KOPT-K1 (cell line): ENCODE measurements at regions not wholly inside any gene's neighbourhood (a gene's known extent, or its start where the extent isn't known, plus 50 kb on each side); places are given as distances from the start of the nearest gene placed in this dataset.
A peak's percentile ranks its signal among the peaks of the same experiment; 100 is the strongest.
"Not testable (repeated sequence)": the region's sequence is repeated elsewhere in the genome, so short reads cannot be mapped to it uniquely, and the experiment has no call there.

ENCODE experiments used
- H3K27ac ChIP-seq: fragments of 200-600 bp; sonication (generic); 2 replicates; pipeline ENCODE4 v1.5.1; 2016; ENCODE audit warnings: antibody characterized with exemption, mild to moderate bottlenecking, low read depth, low read length; ENCODE audit not compliant: poor library complexity, severe bottlenecking
- H3K36me3 ChIP-seq: fragments of 200-600 bp; sonication (generic); 2 replicates; pipeline ENCODE4 v1.5.1; 2017; ENCODE audit warnings: antibody characterized with exemption, mild to moderate bottlenecking, low read length, moderate library complexity; ENCODE audit not compliant: insufficient read depth
- H3K9me3 ChIP-seq: fragments of 200-600 bp; sonication (generic); 2 replicates; pipeline ENCODE4 v1.5.1; 2017; ENCODE audit warnings: antibody characterized with exemption, low read length, mild to moderate bottlenecking; ENCODE audit not compliant: insufficient read depth, poor library complexity, severe bottlenecking

GRCh38 chr14:53367644-53368026 lies 214.5 kb upstream of the DDHD1 start:
- H3K9me3 ChIP-seq: peaks cover 10% of the 10 kb centered on the region
- H3K27ac ChIP-seq: no peak overlapping the region
- H3K36me3 ChIP-seq: peaks cover 6% of the 10 kb centered on the region; the same call in 1 of the 2 replicates

- Histone ChIP-seq H3K27ac (no peak overlapping the region), H3K9me3 (peaks cover 30% of the 10 kb centered on the region), H3K36me3 (peaks cover 12% of the 10 kb centered on the region)
Observed at GRCh38 chr14:53365486-53366130, 212.5 kb upstream of the DDHD1 start.

GRCh38 chr14:53362916-53363315 lies 209.8 kb upstream of the DDHD1 start:
- H3K27ac ChIP-seq: not testable (repeated sequence)
- peaks cover 22% of the 10 kb centered on the region; the same call in 1 of the 2 replicates for H3K36me3 ChIP-seq
- H3K9me3 ChIP-seq: peaks cover 45% of the 10 kb centered on the region

- peaks cover 22% of the 10 kb centered on the region; the same call in 1 of the 2 replicates for H3K36me3 ChIP-seq
- H3K9me3 ChIP-seq: peaks cover 45% of the 10 kb centered on the region
- no peak overlapping the region for H3K27ac ChIP-seq
Observed at GRCh38 chr14:53360829-53361228, 207.7 kb upstream of the DDHD1 start.

- Histone ChIP-seq H3K9me3 (peaks cover 41% of the 10 kb centered on the region), H3K27ac (no peak overlapping the region), H3K36me3 (peaks cover 27% of the 10 kb centered on the region)
Observed at GRCh38 chr14:53358166-53358565, 205.0 kb upstream of the DDHD1 start.

GRCh38 chr14:53356361-53357150 lies 203.4 kb upstream of the DDHD1 start:
- peaks cover 25% of the 10 kb centered on the region for H3K9me3 ChIP-seq
- H3K27ac ChIP-seq: no peak overlapping the region
- peaks cover 29% of the 10 kb centered on the region for H3K36me3 ChIP-seq

GRCh38 chr14:53355581-53356112 lies 202.5 kb upstream of the DDHD1 start:
- H3K9me3 ChIP-seq: peaks cover 16% of the 10 kb centered on the region
- H3K36me3 ChIP-seq: peaks cover 27% of the 10 kb centered on the region
- peak overlapping the region; percentile 3 for H3K27ac ChIP-seq

GRCh38 chr14:53354336-53354735 lies 201.2 kb upstream of the DDHD1 start:
- Histone ChIP-seq H3K27ac (no peak overlapping the region), H3K36me3 (peaks cover 17% of the 10 kb centered on the region), H3K9me3 (peaks cover 3% of the 10 kb centered on the region)

- Histone ChIP-seq H3K9me3 (no peaks in the 10 kb centered on the region), H3K27ac (no peak overlapping the region), H3K36me3 (peaks cover 14% of the 10 kb centered on the region)
Observed at GRCh38 chr14:53350866-53351265, 197.7 kb upstream of the DDHD1 start.

GRCh38 chr14:53350429-53350828 lies 197.3 kb upstream of the DDHD1 start:
- no peak overlapping the region for H3K27ac ChIP-seq
- H3K36me3 ChIP-seq: peaks cover 14% of the 10 kb centered on the region
- no peaks in the 10 kb centered on the region for H3K9me3 ChIP-seq

- H3K9me3 ChIP-seq: no peaks in the 10 kb centered on the region
- peaks cover 3% of the 10 kb centered on the region; the same call in 1 of the 2 replicates for H3K36me3 ChIP-seq
- H3K27ac ChIP-seq: no peak overlapping the region
Observed at GRCh38 chr14:53346988-53347387, 193.9 kb upstream of the DDHD1 start.

GRCh38 chr14:53341324-53341723 lies 188.2 kb upstream of the DDHD1 start:
- Histone ChIP-seq H3K36me3 (no peaks in the 10 kb centered on the region), H3K9me3 (no peaks in the 10 kb centered on the region), H3K27ac (no peak overlapping the region)

- Histone ChIP-seq H3K36me3 (peaks cover 7% of the 10 kb centered on the region), H3K27ac (no peak overlapping the region), H3K9me3 (no peaks in the 10 kb centered on the region)
Observed at GRCh38 chr14:53338192-53338591, 185.1 kb upstream of the DDHD1 start.

- Histone ChIP-seq H3K27ac (no peak overlapping the region), H3K9me3 (no peaks in the 10 kb centered on the region), H3K36me3 (peaks cover 13% of the 10 kb centered on the region)
Observed at GRCh38 chr14:53336729-53337128, 183.6 kb upstream of the DDHD1 start.

GRCh38 chr14:53333809-53334208 lies 180.7 kb upstream of the DDHD1 start:
- no peak overlapping the region for H3K27ac ChIP-seq
- peaks cover 13% of the 10 kb centered on the region for H3K36me3 ChIP-seq
- H3K9me3 ChIP-seq: no peaks in the 10 kb centered on the region
